ENCODE measurements at regions not wholly inside any gene's neighbourhood (a gene's known extent, or its start where the extent isn't known, plus 50 kb on each side); places are given as distances from the start of the nearest gene placed in this dataset.

GRCh38 chr1:80375109-80375508, 1368.6 kb upstream of the ADGRL4 start:
- no peak for TF ChIP-seq POLR2A (IDR thresholded peaks at IDR 0.05)
- TF ChIP-seq CTCF (IDR thresholded peaks at IDR 0.05): no peak

Measured in right lobe of liver (tissue), 4 donors.